Endothelial cell of umbilical vein (primary cell): ENCODE measurements at regions not wholly inside any gene's neighbourhood (a gene's known extent, or its start where the extent isn't known, plus 50 kb on each side); places are given as distances from the start of the nearest gene placed in this dataset.

Source experiments
- BruUV-seq: library from RNA; stranded (reverse); fragments of 400-500 nt; replicated peaks from 2 replicates; lab custom pipeline; 2021; lab: Mats Ljungman, UMichigan
- CTCF ChIA-PET: fragments of 300-600, 350-600 bp; sonication (Branson Sonifier 250); formaldehyde crosslinking; loops from one replicate; lab custom pipeline; 2021; ENCODE audit warnings: antibody characterized with exemption, inconsistent platforms; lab: Charles Lee
- POLR2A ChIA-PET: fragments of 300-600, 350-600 bp; sonication (Branson Sonifier 250); formaldehyde crosslinking; loops from one replicate; lab custom pipeline; 2021; ENCODE audit warnings: antibody characterized with exemption, inconsistent platforms; lab: Charles Lee
- DNase-seq: peaks from one replicate; pipeline ENCODE4 v3.0.0-alpha.2; 2011; ENCODE audit warnings: low read depth, low spot score
- FAIRE-seq: peaks from 2 replicates; lab custom pipeline; 2011; peaks lifted over from hg19 to GRCh38; lab: Jason Lieb, UNC
- H2AFZ ChIP-seq: 2 replicates; pipeline ENCODE4 v1.6.0; 2012; ENCODE audit warnings: low read depth, low read length, control low read depth, inconsistent platforms
- H3K27ac ChIP-seq: 2 replicates; pipeline ENCODE4 v1.5.1; 2011; ENCODE audit warnings: low read depth, mild to moderate bottlenecking, control low read depth, low read length, moderate library complexity; ENCODE audit not compliant: insufficient read depth
- H3K27me3 ChIP-seq, 2 experiments: 2 replicates each; pipeline versions ENCODE4 v1.6.0 to v1.6.1; 2011; ENCODE audit warnings: low read length in 2 of 2, mixed read lengths in 1 of 2; ENCODE audit not compliant: control insufficient read depth in 2 of 2, insufficient read depth in 2 of 2
- H3K36me3 ChIP-seq, 2 experiments: 2 replicates in 1 of 2; 3 replicates in 1 of 2; pipeline ENCODE4 v1.5.1; 2011; ENCODE audit warnings: low read length in 2 of 2, mild to moderate bottlenecking in 1 of 2, moderate library complexity in 1 of 2; ENCODE audit not compliant: control insufficient read depth in 2 of 2, insufficient read depth in 2 of 2; ENCODE audit errors: extremely low read depth in 1 of 2
- H3K4me1 ChIP-seq: 3 replicates; pipeline ENCODE4 v1.5.1; 2011; ENCODE audit warnings: mild to moderate bottlenecking, low read length; ENCODE audit not compliant: control insufficient read depth, insufficient read depth; ENCODE audit errors: extremely low read depth
- H3K4me2 ChIP-seq: 2 replicates; pipeline ENCODE4 v1.6.1; 2011; ENCODE audit warnings: low read length, control low read depth, mixed read lengths; ENCODE audit not compliant: insufficient read depth
- H3K4me3 ChIP-seq, 3 experiments: fragments of 200-600 bp in 1 of 3; sonication (generic), shearing (Covaris generic) in 1 of 3; replicated peaks in 1 of 3; 2 replicates each; pipeline ENCODE4 v1.5.1; 2011 to 2016; ENCODE audit warnings: control low read depth in 3 of 3, low read length in 3 of 3, mild to moderate bottlenecking in 2 of 3, inconsistent platforms in 1 of 3, low read depth in 1 of 3, moderate library complexity in 1 of 3; ENCODE audit not compliant: insufficient read depth in 1 of 3
- H3K79me2 ChIP-seq: 2 replicates; pipeline ENCODE4 v1.6.0; 2012; ENCODE audit warnings: low read length, inconsistent platforms; ENCODE audit not compliant: control insufficient read depth, insufficient read depth
- H3K9ac ChIP-seq: replicated peaks from 2 replicates; pipeline ENCODE3; 2011; ENCODE audit warnings: low read length, control low read depth; ENCODE audit not compliant: insufficient read depth; ENCODE audit errors: extremely low read depth
- H3K9me1 ChIP-seq: replicated peaks from 3 replicates; pipeline ENCODE4 v1.6.0; 2011; ENCODE audit warnings: mild to moderate bottlenecking, low read length; ENCODE audit not compliant: control insufficient read depth, insufficient read depth; ENCODE audit errors: extremely low read depth
- H3K9me3 ChIP-seq: replicated peaks from 2 replicates; pipeline ENCODE4 v1.5.1; 2012; ENCODE audit warnings: low read length, inconsistent platforms; ENCODE audit not compliant: control insufficient read depth, insufficient read depth
- H4K20me1 ChIP-seq: replicated peaks from 2 replicates; pipeline ENCODE3; 2011; ENCODE audit warnings: mild to moderate bottlenecking, low read length; ENCODE audit not compliant: control insufficient read depth, insufficient read depth; ENCODE audit errors: extremely low read depth
- EZH2 ChIP-seq: IDR thresholded peaks from 2 replicates; pipeline ENCODE4 v1.6.1; 2012; ENCODE audit warnings: borderline replicate concordance, low read depth, mild to moderate bottlenecking, moderate library complexity, low read length, inconsistent platforms; ENCODE audit not compliant: severe bottlenecking
- FOS ChIP-seq: IDR thresholded peaks from 2 replicates; pipeline ENCODE4 v1.6.1; 2011; ENCODE audit warnings: mild to moderate bottlenecking, low read length, moderate library complexity, borderline replicate concordance; ENCODE audit not compliant: insufficient read depth
- GATA2 ChIP-seq: IDR thresholded peaks from 2 replicates; pipeline ENCODE4 v1.7.0; 2011; ENCODE audit warnings: low read depth, mild to moderate bottlenecking, moderate library complexity, mixed read lengths, low read length; ENCODE audit not compliant: insufficient read length, insufficient read depth
- JUN ChIP-seq: IDR thresholded peaks from 2 replicates; pipeline ENCODE4 v1.6.1; 2011; ENCODE audit warnings: borderline replicate concordance, low read depth; ENCODE audit not compliant: insufficient read length, insufficient read depth
- MYC ChIP-seq: IDR thresholded peaks from one replicate; pipeline ENCODE4 v1.6.1; 2011; ENCODE audit warnings: mild to moderate bottlenecking, low read depth, low read length
- POLR2A ChIP-seq: IDR thresholded peaks from 2 replicates; pipeline ENCODE4 v1.6.1; 2012; ENCODE audit warnings: low read depth, mild to moderate bottlenecking, control low read depth, low read length
- POLR2AphosphoS5 ChIP-seq: IDR thresholded peaks from 2 replicates; pipeline ENCODE4 v1.6.1; 2012; ENCODE audit warnings: low read depth, mild to moderate bottlenecking, control low read depth, low read length, moderate library complexity; ENCODE audit not compliant: insufficient read depth
- dilution Hi-C: fragments of 300-500 bp; cut with MboI; formaldehyde crosslinking; loops from one replicate; pipeline ENCODE4 v1.15.0; 2019; ENCODE audit warnings: low sequenced_read_pairs; ENCODE audit not compliant: extremely low pct_ligation_motif_present
- intact Hi-C: fragments of 100-400 bp; cut with micrococcal nuclease; formaldehyde crosslinking; loops from one replicate; pipeline ENCODE4 v1.10.0; 2022
- TF ChIP-seq, protein P1 (sequence below): IDR thresholded peaks from 2 replicates; pipeline ENCODE4 v1.6.1; 2011; ENCODE audit not compliant: insufficient read depth, insufficient read length
- TF ChIP-seq, protein P2 (sequence below), 2 donors: IDR thresholded peaks; 1 replicate in 1 of 2; 2 replicates in 1 of 2; pipeline ENCODE4 v1.5.1; 2011; ENCODE audit warnings: low read length in 2 of 2, mild to moderate bottlenecking in 2 of 2, moderate library complexity in 2 of 2, control low read depth in 1 of 2, inconsistent platforms in 1 of 2, low read depth in 1 of 2; ENCODE audit not compliant: insufficient read depth in 1 of 2; ENCODE audit errors: extremely low read depth in 1 of 2

DNA sequence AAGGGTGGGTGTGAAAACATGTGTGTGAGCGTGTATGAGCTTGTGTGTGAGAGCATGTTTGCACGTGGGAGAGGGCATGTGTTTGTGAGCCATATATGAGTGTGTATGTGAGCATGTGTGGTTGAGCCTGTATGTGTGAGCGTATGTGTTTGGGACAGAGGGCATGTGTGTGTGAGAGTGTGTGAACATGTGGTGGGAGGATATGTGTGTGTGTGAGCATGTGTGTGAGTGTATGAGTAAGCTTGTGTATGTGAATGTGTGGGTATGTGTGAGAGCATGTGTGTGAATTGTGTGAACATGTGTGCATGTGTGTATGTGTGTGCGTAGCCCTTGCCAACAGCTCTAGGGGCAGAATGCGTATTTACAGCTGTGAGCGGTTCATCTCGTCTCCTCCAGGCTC is 163.0 kb downstream of the TMEM200C start:
- Histone ChIP-seq H3K27me3 (no peaks in the 10 kb centered on the region), H3K27ac (no peak overlapping the region), H3K4me1 (no peaks in the 10 kb centered on the region), H3K4me3 (no peak overlapping the region), H2AFZ (no peak overlapping the region), H3K79me2 (no peaks in the 10 kb centered on the region), H3K9me3 (no peaks in the 10 kb centered on the region), H3K36me3 (no peaks in the 10 kb centered on the region), H3K9me1 (no peaks in the 10 kb centered on the region), H3K9ac (no peak overlapping the region), H4K20me1 (no peaks in the 10 kb centered on the region), H3K4me2 (no peak overlapping the region)
- BruUV-seq, result no TSS peak
- ChIA-PET CTCF (no interaction called here), POLR2A (no interaction called here)
- no peak for TF ChIP-seq EZH2
- TF ChIP-seq MYC, result no peak
- TF ChIP-seq POLR2AphosphoS5, result no peak
- TF ChIP-seq, protein P1, sequence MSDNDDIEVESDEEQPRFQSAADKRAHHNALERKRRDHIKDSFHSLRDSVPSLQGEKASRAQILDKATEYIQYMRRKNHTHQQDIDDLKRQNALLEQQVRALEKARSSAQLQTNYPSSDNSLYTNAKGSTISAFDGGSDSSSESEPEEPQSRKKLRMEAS, result no peak
- no peak for TF ChIP-seq JUN
- no peak for TF ChIP-seq GATA2
- TF ChIP-seq, protein P2, sequence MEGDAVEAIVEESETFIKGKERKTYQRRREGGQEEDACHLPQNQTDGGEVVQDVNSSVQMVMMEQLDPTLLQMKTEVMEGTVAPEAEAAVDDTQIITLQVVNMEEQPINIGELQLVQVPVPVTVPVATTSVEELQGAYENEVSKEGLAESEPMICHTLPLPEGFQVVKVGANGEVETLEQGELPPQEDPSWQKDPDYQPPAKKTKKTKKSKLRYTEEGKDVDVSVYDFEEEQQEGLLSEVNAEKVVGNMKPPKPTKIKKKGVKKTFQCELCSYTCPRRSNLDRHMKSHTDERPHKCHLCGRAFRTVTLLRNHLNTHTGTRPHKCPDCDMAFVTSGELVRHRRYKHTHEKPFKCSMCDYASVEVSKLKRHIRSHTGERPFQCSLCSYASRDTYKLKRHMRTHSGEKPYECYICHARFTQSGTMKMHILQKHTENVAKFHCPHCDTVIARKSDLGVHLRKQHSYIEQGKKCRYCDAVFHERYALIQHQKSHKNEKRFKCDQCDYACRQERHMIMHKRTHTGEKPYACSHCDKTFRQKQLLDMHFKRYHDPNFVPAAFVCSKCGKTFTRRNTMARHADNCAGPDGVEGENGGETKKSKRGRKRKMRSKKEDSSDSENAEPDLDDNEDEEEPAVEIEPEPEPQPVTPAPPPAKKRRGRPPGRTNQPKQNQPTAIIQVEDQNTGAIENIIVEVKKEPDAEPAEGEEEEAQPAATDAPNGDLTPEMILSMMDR (IDR thresholded peaks at IDR 0.05; ENCODE audit: extremely low read depth in 1 of 2, insufficient read depth in 1 of 2, low read depth in 1 of 2, low read length in 2 of 2), result no peak
- no peak for TF ChIP-seq FOS
- no peak for TF ChIP-seq POLR2A
- intact Hi-C loops, result no loop called here
- dilution Hi-C loops, result no loop called here
- FAIRE-seq (no peak), DNase-seq (no peak)
